T-cell (primary cell): ENCODE measurements at regions not wholly inside any gene's neighbourhood (a gene's known extent, or its start where the extent isn't known, plus 50 kb on each side); places are given as distances from the start of the nearest gene placed in this dataset.

ENCODE experiments used
- ATAC-seq, 4 experiments: fragments of 200-7000 bp in 3 of 4; fragments of 150-1000 bp in 1 of 4; cut with Tn5 transposase; replicated peaks in 1 of 4; 1 replicate in 3 of 4; 2 replicates in 1 of 4; pipeline ENCODE4 v1.10.0; 2021; ENCODE audit warnings: moderate library complexity in 3 of 4, mild to moderate bottlenecking in 2 of 4, moderate number of reproducible peaks in 1 of 4
- CTCF ChIA-PET, 2 donors: fragments of 300-600 bp; sonication (Branson Sonifier 250); formaldehyde crosslinking; loops; one replicate each; lab custom pipeline; 2022; ENCODE audit warnings: antibody characterized with exemption in 2 of 2; lab: Charles Lee
- POLR2A ChIA-PET, 2 donors: fragments of 300-600 bp; sonication (Branson Sonifier 250); formaldehyde crosslinking; loops; one replicate each; lab custom pipeline; 2022; ENCODE audit warnings: antibody characterized with exemption in 2 of 2; lab: Charles Lee
- DNase-seq, 35 experiments: peaks; one replicate each; pipeline versions ENCODE4 v3.0.0 to v3.0.0-alpha.2; 2013 to 2023
- H3K27ac ChIP-seq: one replicate; pipeline ENCODE4 v1.5.1; 2013; ENCODE audit warnings: low read length
- H3K27me3 ChIP-seq, 2 experiments: replicated peaks in 1 of 2; 1 replicate in 1 of 2; 2 replicates in 1 of 2; pipeline versions ENCODE4 v1.6.1 to v1.7.0; 2013; ENCODE audit warnings: low read length in 1 of 2, mixed read lengths in 1 of 2; ENCODE audit not compliant: control insufficient read depth in 2 of 2, insufficient read depth in 2 of 2; ENCODE audit errors: extremely low read depth in 1 of 2
- H3K36me3 ChIP-seq, 2 donors: 1 replicate in 1 of 2; 2 replicates in 1 of 2; pipeline versions ENCODE4 v1.6.1 to v1.7.0; 2013; ENCODE audit warnings: low read length in 1 of 2; ENCODE audit not compliant: control insufficient read depth in 2 of 2, insufficient read depth in 1 of 2; ENCODE audit errors: extremely low read depth in 1 of 2
- H3K4me1 ChIP-seq, 2 experiments: 1 replicate in 1 of 2; 2 replicates in 1 of 2; pipeline versions ENCODE4 v1.6.1 to v1.7.0; 2013; ENCODE audit warnings: low read length in 2 of 2, mixed read lengths in 1 of 2; ENCODE audit not compliant: insufficient read depth in 2 of 2, control insufficient read depth in 1 of 2; ENCODE audit errors: extremely low read depth in 1 of 2
- H3K4me3 ChIP-seq, 2 donors: 1 replicate in 1 of 2; 2 replicates in 1 of 2; pipeline versions ENCODE4 v1.5.1 to v1.7.0; 2013; ENCODE audit warnings: mild to moderate bottlenecking in 2 of 2, low read length in 1 of 2, moderate library complexity in 1 of 2; ENCODE audit not compliant: control insufficient read depth in 1 of 2; ENCODE audit errors: extremely low read depth in 1 of 2
- H3K9me3 ChIP-seq: 2 replicates; pipeline ENCODE4 v1.7.0; 2013
- H3K27ac Mint-ChIP-seq, 2 donors: one replicate each; pipeline ENCODE4 v1.8.0; 2020 to 2021; ENCODE audit warnings: mild to moderate bottlenecking in 2 of 2, mixed read lengths in 2 of 2
- H3K27me3 Mint-ChIP-seq, 2 donors: one replicate each; pipeline ENCODE4 v1.8.0; 2021 to 2022; ENCODE audit warnings: mixed read lengths in 2 of 2
- H3K36me3 Mint-ChIP-seq: one replicate; pipeline ENCODE4 v1.8.0; 2021; ENCODE audit warnings: mixed read lengths
- H3K4me1 Mint-ChIP-seq, 3 donors: one replicate each; pipeline ENCODE4 v1.8.0; 2020 to 2022; ENCODE audit warnings: mixed read lengths in 3 of 3, mild to moderate bottlenecking in 1 of 3
- H3K4me3 Mint-ChIP-seq, 3 donors: one replicate each; pipeline ENCODE4 v1.8.0; 2020 to 2022; ENCODE audit warnings: mild to moderate bottlenecking in 3 of 3, mixed read lengths in 3 of 3, moderate library complexity in 3 of 3
- H3K9me3 Mint-ChIP-seq, 3 donors: one replicate each; pipeline ENCODE4 v1.8.0; 2020 to 2022; ENCODE audit warnings: mixed read lengths in 3 of 3
- WGBS: methylation state at CpG from one replicate; pipeline ENCODE4 v1.1.5; 2013; ENCODE audit warnings: missing lambda C conversion rate; ENCODE audit not compliant: insufficient coverage; 5-methylcytosine and 5-hydroxymethylcytosine counted together

GRCh38 chr4:135564090-135564489 lies 1362.5 kb upstream of the PABPC4L start:
- ATAC-seq (no peak), DNase-seq (no peak)
- Mint-ChIP-seq H3K4me1 (no peaks in the 10 kb centered on the region), H3K27ac (no peak overlapping the region), H3K9me3 (peaks cover 0 to 17% (median 6%) of the 10 kb centered on the region in 3 donors), H3K36me3 (no peaks in the 10 kb centered on the region), H3K4me3 (no peak overlapping the region), H3K27me3 (no peaks in the 10 kb centered on the region)
- ChIA-PET POLR2A (no interaction called here), CTCF (no interaction called here)
- H3K36me3 ChIP-seq = no peaks in the 10 kb centered on the region
- WGBS = no CpG with 5 or more reads among the region's 1 CpG
- H3K4me3 ChIP-seq = no peak overlapping the region
- H3K4me1 ChIP-seq = no peaks in the 10 kb centered on the region
- H3K27me3 ChIP-seq = no peaks in the 10 kb centered on the region
- no peaks in the 10 kb centered on the region for H3K9me3 ChIP-seq
- H3K27ac ChIP-seq = no peak overlapping the region

- H3K4me1 ChIP-seq = no peaks in the 10 kb centered on the region
- no peaks in the 10 kb centered on the region for H3K9me3 ChIP-seq
- DNase-seq = no peak
- no peak overlapping the region for H3K4me3 ChIP-seq
- H3K9me3 Mint-ChIP-seq = peaks cover 0 to 17% (median 7%) of the 10 kb centered on the region in 3 donors
- H3K36me3 ChIP-seq = no peaks in the 10 kb centered on the region
- no peaks in the 10 kb centered on the region for H3K27me3 ChIP-seq
- no peaks in the 10 kb centered on the region for H3K36me3 Mint-ChIP-seq
- H3K27ac ChIP-seq = no peak overlapping the region
- no peak overlapping the region for H3K27ac Mint-ChIP-seq
- no CpG with 5 or more reads among the region's 1 CpG for WGBS
- no peaks in the 10 kb centered on the region for H3K4me1 Mint-ChIP-seq
- ChIA-PET CTCF (no interaction called here), POLR2A (no interaction called here)
- no peak for ATAC-seq
- no peak overlapping the region for H3K4me3 Mint-ChIP-seq
- H3K27me3 Mint-ChIP-seq = no peaks in the 10 kb centered on the region
Observed at GRCh38 chr4:135553213-135553612, 1351.6 kb upstream of the PABPC4L start.

GRCh38 chr4:135552131-135552530 lies 1350.5 kb upstream of the PABPC4L start:
- WGBS = no CpG with 5 or more reads among the region's 3 CpGs
- no peaks in the 10 kb centered on the region for H3K27me3 ChIP-seq
- Mint-ChIP-seq H3K27ac (no peak overlapping the region), H3K4me3 (no peak overlapping the region), H3K4me1 (no peaks in the 10 kb centered on the region), H3K9me3 (peaks cover 0 to 17% (median 7%) of the 10 kb centered on the region in 3 donors), H3K27me3 (no peaks in the 10 kb centered on the region), H3K36me3 (no peaks in the 10 kb centered on the region)
- no peak overlapping the region for H3K27ac ChIP-seq
- no peak for ATAC-seq
- no peaks in the 10 kb centered on the region for H3K9me3 ChIP-seq
- ChIA-PET CTCF (no interaction called here), POLR2A (no interaction called here)
- no peak overlapping the region for H3K4me3 ChIP-seq
- DNase-seq = no peak
- H3K4me1 ChIP-seq = no peaks in the 10 kb centered on the region
- no peaks in the 10 kb centered on the region for H3K36me3 ChIP-seq

GRCh38 chr4:135548711-135549110 lies 1347.1 kb upstream of the PABPC4L start:
- DNase-seq = no peak
- ATAC-seq = no peak
- Histone ChIP-seq H3K9me3 (no peaks in the 10 kb centered on the region), H3K27ac (no peak overlapping the region), H3K4me1 (no peaks in the 10 kb centered on the region), H3K4me3 (no peak overlapping the region), H3K27me3 (no peaks in the 10 kb centered on the region), H3K36me3 (no peaks in the 10 kb centered on the region)
- WGBS = no CpG with 5 or more reads among the region's 2 CpGs
- H3K4me1 Mint-ChIP-seq = no peaks in the 10 kb centered on the region
- no peak overlapping the region for H3K27ac Mint-ChIP-seq
- H3K27me3 Mint-ChIP-seq = no peaks in the 10 kb centered on the region
- CTCF ChIA-PET = no interaction called here
- no peak overlapping the region for H3K4me3 Mint-ChIP-seq
- peaks cover 0 to 14% (median 7%) of the 10 kb centered on the region in 3 donors for H3K9me3 Mint-ChIP-seq
- POLR2A ChIA-PET = no interaction called here
- no peaks in the 10 kb centered on the region for H3K36me3 Mint-ChIP-seq

GRCh38 chr4:135545616-135546317 lies 1344.2 kb upstream of the PABPC4L start:
- H3K36me3 Mint-ChIP-seq = no peaks in the 10 kb centered on the region
- no peaks in the 10 kb centered on the region for H3K27me3 ChIP-seq
- no peak overlapping the region for H3K4me3 ChIP-seq
- ATAC-seq (no peak), DNase-seq (no peak)
- no peak overlapping the region for H3K4me3 Mint-ChIP-seq
- WGBS = no CpG with 5 or more reads among the region's 1 CpG
- H3K27ac ChIP-seq = no peak overlapping the region
- H3K27ac Mint-ChIP-seq = no peak overlapping the region
- no peaks in the 10 kb centered on the region for H3K27me3 Mint-ChIP-seq
- no peaks in the 10 kb centered on the region for H3K36me3 ChIP-seq
- no peaks in the 10 kb centered on the region for H3K9me3 ChIP-seq
- POLR2A ChIA-PET = no interaction called here
- no peaks in the 10 kb centered on the region for H3K4me1 ChIP-seq
- H3K9me3 Mint-ChIP-seq = peaks cover 0 to 3% (median 0%) of the 10 kb centered on the region in 3 donors
- CTCF ChIA-PET = no interaction called here
- H3K4me1 Mint-ChIP-seq = no peaks in the 10 kb centered on the region

GRCh38 chr4:135538698-135539097 lies 1337.1 kb upstream of the PABPC4L start:
- no peaks in the 10 kb centered on the region for H3K36me3 ChIP-seq
- no peaks in the 10 kb centered on the region for H3K27me3 ChIP-seq
- H3K27ac ChIP-seq = no peak overlapping the region
- CTCF ChIA-PET = no interaction called here
- H3K4me1 ChIP-seq = no peaks in the 10 kb centered on the region
- no peaks in the 10 kb centered on the region for H3K36me3 Mint-ChIP-seq
- H3K27me3 Mint-ChIP-seq = no peaks in the 10 kb centered on the region
- H3K9me3 Mint-ChIP-seq = peaks cover 3 to 12% (median 5%) of the 10 kb centered on the region in 3 donors
- H3K4me3 ChIP-seq = no peak overlapping the region
- 73% methylated on average over 3 of the region's 13 CpGs for WGBS
- no peak for ATAC-seq
- no peaks in the 10 kb centered on the region for H3K9me3 ChIP-seq
- H3K4me3 Mint-ChIP-seq = no peak overlapping the region
- DNase-seq = no peak
- H3K4me1 Mint-ChIP-seq = no peaks in the 10 kb centered on the region
- H3K27ac Mint-ChIP-seq = no peak overlapping the region
- POLR2A ChIA-PET = no interaction called here

GRCh38 chr4:135533053-135533452 lies 1331.5 kb upstream of the PABPC4L start:
- Histone ChIP-seq H3K27ac (no peak overlapping the region), H3K4me1 (no peaks in the 10 kb centered on the region), H3K4me3 (no peak overlapping the region), H3K27me3 (no peaks in the 10 kb centered on the region), H3K9me3 (no peaks in the 10 kb centered on the region), H3K36me3 (no peaks in the 10 kb centered on the region)
- POLR2A ChIA-PET = no interaction called here
- CTCF ChIA-PET = no interaction called here
- no peaks in the 10 kb centered on the region for H3K27me3 Mint-ChIP-seq
- H3K27ac Mint-ChIP-seq = no peak overlapping the region
- no peaks in the 10 kb centered on the region for H3K4me1 Mint-ChIP-seq
- no CpG with 5 or more reads among the region's 4 CpGs for WGBS
- peaks cover 0 to 14% (median 12%) of the 10 kb centered on the region in 3 donors for H3K9me3 Mint-ChIP-seq
- no peak for ATAC-seq
- no peaks in the 10 kb centered on the region for H3K36me3 Mint-ChIP-seq
- H3K4me3 Mint-ChIP-seq = no peak overlapping the region
- no peak for DNase-seq
